HFF-Myc (cell line): ENCODE measurements at regions not wholly inside any gene's neighbourhood (a gene's known extent, or its start where the extent isn't known, plus 50 kb on each side); places are given as distances from the start of the nearest gene placed in this dataset.
"Not testable (repeated sequence)": the region's sequence is repeated elsewhere in the genome, so short reads cannot be mapped to it uniquely, and the experiment has no call there.

Experiments used
- DNase-seq: peaks from one replicate; pipeline ENCODE4 v3.0.0-alpha.2; 2011; ENCODE audit warnings: low read depth; ENCODE audit errors: extremely low read depth
- H3K4me3 ChIP-seq: replicated peaks from 2 replicates; pipeline ENCODE4 v1.5.1; 2011; ENCODE audit warnings: low read depth, mild to moderate bottlenecking, control low read depth, low read length
- CTCF ChIP-seq: IDR thresholded peaks from 2 replicates; pipeline ENCODE4 v1.5.1; 2012; ENCODE audit warnings: mild to moderate bottlenecking, low read depth, low read length, control low read depth; ENCODE audit errors: missing control alignments

GRCh38 chr3:65262548-65262947 lies 574.7 kb upstream of the ADAMTS9 start:
- H3K4me3 ChIP-seq: no peak overlapping the region
- no peak for DNase-seq
- no peak for TF ChIP-seq CTCF

GRCh38 chr3:65259946-65260345 lies 572.1 kb upstream of the ADAMTS9 start:
- no peak for DNase-seq
- no peak overlapping the region for H3K4me3 ChIP-seq
- no peak for TF ChIP-seq CTCF

GRCh38 chr3:65252914-65253313 lies 565.1 kb upstream of the ADAMTS9 start:
- not testable (repeated sequence) for H3K4me3 ChIP-seq, DNase-seq

- no peak overlapping the region for H3K4me3 ChIP-seq
- DNase-seq: no peak
- no peak for TF ChIP-seq CTCF
Observed at GRCh38 chr3:65252266-65252665, 564.5 kb upstream of the ADAMTS9 start.

- no peak for DNase-seq
- no peak for TF ChIP-seq CTCF
- no peak overlapping the region for H3K4me3 ChIP-seq
Observed at GRCh38 chr3:65251375-65251774, 563.6 kb upstream of the ADAMTS9 start.

GRCh38 chr3:65246561-65246960 lies 558.8 kb upstream of the ADAMTS9 start:
- H3K4me3 ChIP-seq: no peak overlapping the region
- TF ChIP-seq CTCF: no peak
- DNase-seq: no peak

- no peak for DNase-seq
- TF ChIP-seq CTCF: no peak
Observed at GRCh38 chr3:65245133-65246063, 557.6 kb upstream of the ADAMTS9 start.

More at GRCh38 chr3:65245133-65246063, 557.6 kb upstream of the ADAMTS9 start:
- H3K4me3 ChIP-seq: no peak overlapping the region
